H1 (cell line): ENCODE measurements at regions not wholly inside any gene's neighbourhood (a gene's known extent, or its start where the extent isn't known, plus 50 kb on each side); places are given as distances from the start of the nearest gene placed in this dataset.

Experiments
- CTCF ChIA-PET: fragments of 300-600 bp; sonication (Branson Sonifier 250); formaldehyde crosslinking; loops from one replicate; lab custom pipeline; 2021; ENCODE audit not compliant: partially characterized antibody; lab: Charles Lee
- POLR2A ChIA-PET: fragments of 300-600 bp; sonication (Branson Sonifier 250); formaldehyde crosslinking; loops from one replicate; lab custom pipeline; 2021; ENCODE audit warnings: inconsistent platforms; ENCODE audit not compliant: partially characterized antibody; lab: Charles Lee
- DNase-seq, 2 experiments: peaks; one replicate each; pipeline versions ENCODE4 v3.0.0 to v3.0.0-alpha.2; 2010 to 2022; ENCODE audit warnings: low spot score in 2 of 2, low read depth in 1 of 2, mixed read lengths in 1 of 2
- FAIRE-seq: peaks from 2 replicates; lab custom pipeline; 2011; peaks lifted over from hg19 to GRCh38; lab: Jason Lieb, UNC
- H2AFZ ChIP-seq: 2 replicates; pipeline ENCODE4 v1.8.1; 2012; ENCODE audit warnings: low read length, inconsistent platforms
- H2AK5ac ChIP-seq: 2 replicates; pipeline ENCODE4 v1.6.1; 2013; ENCODE audit warnings: low read depth, low read length
- H2BK120ac ChIP-seq: replicated peaks from 2 replicates; pipeline ENCODE3; 2013; ENCODE audit warnings: low read depth, low read length, inconsistent platforms
- H2BK12ac ChIP-seq: 2 replicates; pipeline ENCODE4 v1.6.1; 2013; ENCODE audit warnings: low read depth, low read length
- H2BK15ac ChIP-seq: 2 replicates; pipeline ENCODE4 v1.6.1; 2013; ENCODE audit warnings: low read length
- H2BK20ac ChIP-seq: 2 replicates; pipeline ENCODE4 v1.6.1; 2013; ENCODE audit warnings: low read length
- H2BK5ac ChIP-seq: 2 replicates; pipeline ENCODE4 v1.6.1; 2013; ENCODE audit warnings: low read depth, low read length
- H3K14ac ChIP-seq: 2 replicates; pipeline ENCODE4 v1.6.1; 2013; ENCODE audit warnings: inconsistent platforms; ENCODE audit not compliant: insufficient read length
- H3K18ac ChIP-seq: 2 replicates; pipeline ENCODE4 v1.6.1; 2013; ENCODE audit warnings: low read length; ENCODE audit errors: extremely low read depth
- H3K23ac ChIP-seq: 2 replicates; pipeline ENCODE4 v1.6.1; 2013; ENCODE audit warnings: inconsistent platforms; ENCODE audit not compliant: insufficient read length
- H3K23me2 ChIP-seq: 2 replicates; pipeline ENCODE4 v1.6.1; 2013; ENCODE audit warnings: low read depth, low read length
- H3K27ac ChIP-seq: 2 replicates; pipeline ENCODE4 v1.6.1; 2011; ENCODE audit warnings: low read depth, low read length, inconsistent platforms
- H3K27me3 ChIP-seq, 4 experiments: replicated peaks in 1 of 4; 1 replicate in 1 of 4; 2 replicates in 3 of 4; pipeline versions ENCODE4 v1.6.1 to v1.8.1; 2011 to 2013; ENCODE audit warnings: low read length in 3 of 4, mild to moderate bottlenecking in 3 of 4, inconsistent platforms in 2 of 4, mixed read lengths in 2 of 4, moderate library complexity in 1 of 4; ENCODE audit not compliant: control insufficient read depth in 3 of 4, insufficient read depth in 3 of 4; ENCODE audit errors: extremely low read depth in 1 of 4
- H3K36me3 ChIP-seq, 4 experiments: 2 replicates each; pipeline versions ENCODE4 v1.6.1 to v1.8.1; 2011 to 2013; ENCODE audit warnings: mild to moderate bottlenecking in 4 of 4, low read length in 3 of 4, moderate library complexity in 2 of 4, control low read depth in 1 of 4, inconsistent platforms in 1 of 4; ENCODE audit not compliant: insufficient read depth in 4 of 4, control insufficient read depth in 2 of 4
- H3K4ac ChIP-seq: replicated peaks from 2 replicates; pipeline ENCODE3; 2013; ENCODE audit warnings: low read length, low read depth, mixed read lengths, inconsistent platforms; ENCODE audit not compliant: insufficient read length
- H3K4me1 ChIP-seq, 4 experiments: replicated peaks in 1 of 4; 1 replicate in 1 of 4; 2 replicates in 3 of 4; pipeline versions ENCODE4 v1.6.1 to v1.8.1; 2011 to 2013; ENCODE audit warnings: low read length in 3 of 4, inconsistent platforms in 2 of 4, mixed read lengths in 1 of 4; ENCODE audit not compliant: insufficient read depth in 4 of 4, control insufficient read depth in 3 of 4
- H3K4me2 ChIP-seq, 2 experiments: 2 replicates each; pipeline versions ENCODE4 v1.6.1 to v1.8.1; 2011 to 2013; ENCODE audit warnings: low read depth in 2 of 2, low read length in 2 of 2, control low read depth in 1 of 2, inconsistent platforms in 1 of 2, mild to moderate bottlenecking in 1 of 2; ENCODE audit not compliant: insufficient read depth in 1 of 2
- H3K4me3 ChIP-seq, 4 experiments: fragments of 200-600, 300-600 bp in 1 of 4; sonication (generic), shearing (Covaris generic), sonication (Bioruptor Twin) in 1 of 4; 2 replicates each; pipeline versions ENCODE4 v1.5.1 to v1.8.1; 2011 to 2016; ENCODE audit warnings: low read length in 4 of 4, low read depth in 3 of 4, control low read depth in 2 of 4, inconsistent platforms in 2 of 4, mild to moderate bottlenecking in 2 of 4, mixed read lengths in 1 of 4, moderate library complexity in 1 of 4; ENCODE audit not compliant: insufficient read depth in 2 of 4; ENCODE audit errors: extremely low read depth in 1 of 4
- H3K56ac ChIP-seq: replicated peaks from 2 replicates; pipeline ENCODE3; 2013; ENCODE audit warnings: low read depth, mild to moderate bottlenecking, mixed read lengths, low read length, inconsistent platforms; ENCODE audit not compliant: insufficient read length
- H3K79me1 ChIP-seq: 2 replicates; pipeline ENCODE4 v1.6.1; 2013; ENCODE audit warnings: low read depth, low read length, control low read depth
- H3K79me2 ChIP-seq, 2 experiments: 2 replicates each; pipeline versions ENCODE4 v1.6.1 to v1.8.1; 2012 to 2013; ENCODE audit warnings: low read length in 2 of 2, mild to moderate bottlenecking in 2 of 2, inconsistent platforms in 1 of 2; ENCODE audit not compliant: insufficient read depth in 2 of 2, control insufficient read depth in 1 of 2
- H3K9ac ChIP-seq, 4 experiments: replicated peaks in 1 of 4; 1 replicate in 1 of 4; 2 replicates in 3 of 4; pipeline versions ENCODE4 v1.6.1 to v1.8.1; 2011 to 2013; ENCODE audit warnings: low read depth in 3 of 4, low read length in 3 of 4, control low read depth in 2 of 4, mild to moderate bottlenecking in 2 of 4, moderate library complexity in 2 of 4, inconsistent platforms in 1 of 4; ENCODE audit errors: extremely low read depth in 1 of 4
- H3K9me3 ChIP-seq, 2 experiments: 2 replicates each; pipeline versions ENCODE4 v1.6.1 to v1.8.1; 2012 to 2013; ENCODE audit warnings: mild to moderate bottlenecking in 2 of 2, moderate library complexity in 2 of 2, control low read depth in 1 of 2, inconsistent platforms in 1 of 2, low read depth in 1 of 2, low read length in 1 of 2, mixed read lengths in 1 of 2; ENCODE audit not compliant: insufficient read depth in 2 of 2
- H4K20me1 ChIP-seq, 2 experiments: replicated peaks in 1 of 2; 2 replicates each; pipeline versions ENCODE3 to v1.8.1; 2011 to 2013; ENCODE audit warnings: inconsistent platforms in 2 of 2, low read length in 2 of 2, mild to moderate bottlenecking in 1 of 2; ENCODE audit not compliant: insufficient read depth in 2 of 2, control insufficient read depth in 1 of 2
- H4K5ac ChIP-seq: 2 replicates; pipeline ENCODE4 v1.6.1; 2013; ENCODE audit warnings: low read length, low read depth, mixed read lengths, inconsistent platforms; ENCODE audit not compliant: insufficient read length
- H4K8ac ChIP-seq: 2 replicates; pipeline ENCODE4 v1.8.0; 2013; ENCODE audit warnings: mild to moderate bottlenecking, moderate library complexity, low read length, inconsistent platforms; ENCODE audit not compliant: insufficient read depth; ENCODE audit errors: extremely low read depth
- H4K91ac ChIP-seq: replicated peaks from 2 replicates; pipeline ENCODE3; 2013; ENCODE audit warnings: low read length, mixed read lengths, inconsistent platforms; ENCODE audit not compliant: insufficient read length
- CREB1 ChIP-seq: IDR thresholded peaks from 2 replicates; pipeline ENCODE4 v1.6.1; 2012; ENCODE audit warnings: inconsistent platforms
- SP1 ChIP-seq: IDR thresholded peaks from 2 replicates; pipeline ENCODE4 v1.6.1; 2011; ENCODE audit warnings: low read depth, low read length
- YY1 ChIP-seq: IDR thresholded peaks from 2 replicates; pipeline ENCODE4 v1.6.1; 2011; ENCODE audit warnings: low read depth, mild to moderate bottlenecking, low read length
- WGBS, 2 experiments: shearing (Covaris generic) in 1 of 2; methylation state at CpG; one replicate each; pipeline versions ENCODE4 v1.1.6 to v1.1.7; 2013 to 2015; ENCODE audit warnings: low lambda C conversion rate in 2 of 2, mixed read lengths in 2 of 2, inconsistent platforms in 1 of 2, low coverage in 1 of 2, missing lambda C conversion rate in 1 of 2; ENCODE audit not compliant: insufficient replicate concordance in 2 of 2, insufficient coverage in 1 of 2, insufficient read length in 1 of 2; ENCODE audit errors: extremely low coverage in 1 of 2, missing lambda C conversion rate in 1 of 2; 5-methylcytosine and 5-hydroxymethylcytosine counted together

DNA sequence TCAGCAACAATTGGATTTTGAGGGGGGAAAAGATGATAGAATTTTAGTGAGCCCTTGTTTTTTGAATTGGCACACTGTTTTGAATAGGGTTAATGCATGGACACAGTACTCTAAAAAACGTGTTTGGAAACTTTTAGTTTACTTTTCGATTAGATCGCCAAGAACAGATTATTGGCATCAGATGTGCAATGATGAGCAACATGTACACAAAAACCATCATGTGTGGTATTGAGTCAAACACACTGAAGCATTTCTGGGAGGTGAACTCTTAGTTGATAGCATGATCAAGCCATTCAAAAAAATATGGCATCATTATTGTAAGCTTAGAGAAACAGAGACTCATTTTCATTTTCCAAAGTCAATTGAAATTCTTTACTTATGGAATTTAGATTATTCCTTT is 329.2 kb downstream of the ADAMTS20 start:
- no peak overlapping the region for H4K91ac ChIP-seq
- no peaks in the 10 kb centered on the region for H3K79me2 ChIP-seq
- H3K9ac ChIP-seq, result no peak overlapping the region
- H3K36me3 ChIP-seq, result no peaks in the 10 kb centered on the region
- no peak overlapping the region for H2AK5ac ChIP-seq
- no peak overlapping the region for H2BK5ac ChIP-seq
- H3K4me1 ChIP-seq, result peaks cover 0 to 2% (median 0%) of the 10 kb centered on the region in 4 experiments; a peak in 1 of 7 replicates
- no peaks in the 10 kb centered on the region for H4K20me1 ChIP-seq
- H3K9me3 ChIP-seq, result peaks cover 2 to 8% of the 10 kb centered on the region in 2 experiments; a peak in 2 of 4 replicates
- H3K27me3 ChIP-seq, result no peaks in the 10 kb centered on the region
- no peak overlapping the region for H3K14ac ChIP-seq
- no peak overlapping the region for H3K27ac ChIP-seq
- H3K4me3 ChIP-seq, result no peak overlapping the region
- H2BK12ac ChIP-seq, result no peak overlapping the region
- H2AFZ ChIP-seq, result no peak overlapping the region
- 90% methylated on average over 3 of the region's 3 CpGs; no CpG with 5 or more reads in 1 of the 2 experiments for WGBS, 2 experiments
- no peak overlapping the region for H3K4me2 ChIP-seq
- no peaks in the 10 kb centered on the region for H3K79me1 ChIP-seq
- H4K8ac ChIP-seq, result no peak overlapping the region
- no peak overlapping the region for H2BK15ac ChIP-seq
- H3K23ac ChIP-seq, result no peak overlapping the region
- no peak for FAIRE-seq
- no peak overlapping the region for H2BK20ac ChIP-seq
- TF ChIP-seq CREB1, result no peak
- no peak for TF ChIP-seq YY1
- TF ChIP-seq SP1, result no peak
- TF ChIP-seq, all 59 proteins: peak for 0
- ChIA-PET POLR2A (interaction anchor here (0.8 kb wide), 1 partner anchor 11 kb away, joined by 3 read pairs; no protein-coding TSS in a partner anchor), CTCF (no interaction called here)
- no peak overlapping the region for H3K56ac ChIP-seq
- no peak overlapping the region for H3K4ac ChIP-seq
- H2BK120ac ChIP-seq, result no peak overlapping the region
- no peak overlapping the region for H3K18ac ChIP-seq
- DNase-seq, result no peak
- no peak overlapping the region for H4K5ac ChIP-seq
- no peaks in the 10 kb centered on the region; the same call in 1 of the 2 replicates for H3K23me2 ChIP-seq
